GM12878 (cell line): ENCODE measurements at regions not wholly inside any gene's neighbourhood (a gene's known extent, or its start where the extent isn't known, plus 50 kb on each side); places are given as distances from the start of the nearest gene placed in this dataset.

Experiments used
- ATAC-seq: fragments of 200-7000 bp; cut with Tn5 transposase; 3 replicates; pipeline ENCODE4 v1.9.1; 2020; ENCODE audit warnings: mild to moderate bottlenecking, moderate library complexity
- BruUV-seq: library from RNA; stranded (reverse); fragments of 400-500 nt; replicated peaks from 2 replicates; lab custom pipeline; 2021; lab: Mats Ljungman, UMichigan
- CTCF ChIA-PET: fragments of 300-600 bp; sonication (Branson Sonifier 250); formaldehyde crosslinking; extraction: SDS; loops from one replicate; lab custom pipeline; 2021; ENCODE audit warnings: inconsistent platforms; lab: Yijun Ruan, JAX
- POLR2A ChIA-PET: fragments of 350-600 bp; formaldehyde crosslinking; extraction: SDS; loops from one replicate; lab custom pipeline; 2021; ENCODE audit warnings: inconsistent platforms; lab: Charles Lee
- RAD21 ChIA-PET: fragments of 300-600 bp; sonication (Branson Sonifier 250); formaldehyde crosslinking; loops from one replicate; lab custom pipeline; 2023; ENCODE audit warnings: antibody characterized with exemption; ENCODE audit not compliant: unreplicated experiment; lab: Charles Lee
- SMC1A ChIA-PET: fragments of 300-600 bp; sonication (Branson Sonifier 250); formaldehyde crosslinking; loops from one replicate; lab custom pipeline; 2023; ENCODE audit not compliant: unreplicated experiment, uncharacterized antibody; lab: Charles Lee
- DNase-seq: peaks from one replicate; pipeline ENCODE4 v3.0.0-alpha.2; 2011; ENCODE audit warnings: low read depth, low spot score
- FAIRE-seq: peaks from 3 replicates; lab custom pipeline; 2011; peaks lifted over from hg19 to GRCh38; lab: Jason Lieb, UNC
- H2AFZ ChIP-seq: 2 replicates; pipeline ENCODE4 v1.6.0; 2011; ENCODE audit warnings: low read depth, low read length, control low read depth; ENCODE audit not compliant: control insufficient read depth
- H3K27ac ChIP-seq: 2 replicates; pipeline ENCODE4 v1.5.1; 2011; ENCODE audit warnings: control low read depth; ENCODE audit not compliant: control insufficient read depth, insufficient read depth
- H3K27me3 ChIP-seq, 2 experiments: replicated peaks in 1 of 2; 2 replicates each; pipeline versions ENCODE4 v1.6.0 to v1.6.1; 2011; ENCODE audit warnings: low read length in 1 of 2; ENCODE audit not compliant: control insufficient read depth in 2 of 2, insufficient read depth in 2 of 2
- H3K36me3 ChIP-seq, 2 experiments: 2 replicates each; pipeline ENCODE4 v1.5.1; 2011; ENCODE audit warnings: low read length in 1 of 2; ENCODE audit not compliant: control insufficient read depth in 2 of 2, insufficient read depth in 2 of 2
- H3K4me1 ChIP-seq: 2 replicates; pipeline ENCODE4 v1.6.1; 2011; ENCODE audit warnings: mild to moderate bottlenecking, low read length, moderate library complexity, mixed read lengths; ENCODE audit not compliant: control insufficient read depth, insufficient read depth
- H3K4me2 ChIP-seq: 2 replicates; pipeline ENCODE4 v1.6.0; 2011; ENCODE audit warnings: control low read depth; ENCODE audit not compliant: control insufficient read depth, insufficient read depth
- H3K4me3 ChIP-seq: fragments of 200-600 bp; sonication (generic); 2 replicates; pipeline ENCODE4 v1.5.1; 2016
- H3K79me2 ChIP-seq: 2 replicates; pipeline ENCODE4 v1.6.0; 2011; ENCODE audit warnings: low read length; ENCODE audit not compliant: control insufficient read depth, insufficient read depth
- H3K9ac ChIP-seq: 2 replicates; pipeline ENCODE4 v1.8.0; 2011; ENCODE audit warnings: low read length, control low read depth, mixed read lengths; ENCODE audit not compliant: control insufficient read depth, insufficient read depth
- H3K9me3 ChIP-seq: replicated peaks from 3 replicates; pipeline ENCODE4 v1.5.1; 2011; ENCODE audit warnings: mild to moderate bottlenecking, low read length; ENCODE audit not compliant: control insufficient read depth, insufficient read depth
- H4K20me1 ChIP-seq: 2 replicates; pipeline ENCODE4 v1.6.0; 2011; ENCODE audit not compliant: control insufficient read depth, insufficient read depth
- ATF7 ChIP-seq: fragments of 450-650 bp; IDR thresholded peaks from 2 replicates; pipeline ENCODE4 v1.6.1; 2016; ENCODE audit warnings: low read depth, mild to moderate bottlenecking
- BRCA1 ChIP-seq: IDR thresholded peaks from 2 replicates; pipeline ENCODE4 v1.6.1; 2011; ENCODE audit warnings: low read depth, low read length, improper control_type of control experiment
- LARP7 ChIP-seq: fragments of 450-650 bp; IDR thresholded peaks from 2 replicates; pipeline ENCODE4 v1.6.1; 2017; ENCODE audit warnings: mild to moderate bottlenecking
- NFIC ChIP-seq: IDR thresholded peaks from 2 replicates; pipeline ENCODE4 v1.6.1; 2012; ENCODE audit warnings: low read depth, mild to moderate bottlenecking, inconsistent platforms, low read length, moderate library complexity
- POLR2AphosphoS5 ChIP-seq: IDR thresholded peaks from 2 replicates; pipeline ENCODE4 v1.6.1; 2011; ENCODE audit warnings: mild to moderate bottlenecking, low read length, inconsistent platforms
- PRDM15 ChIP-seq: fragments of 450-650 bp; formaldehyde crosslinking; IDR thresholded peaks from 2 replicates; pipeline ENCODE4 v1.4.0; 2020; ENCODE audit warnings: mild to moderate bottlenecking, moderate library complexity
- ZNF217 ChIP-seq: fragments of 450-650 bp; IDR thresholded peaks from 2 replicates; pipeline ENCODE4 v1.6.1; 2017; ENCODE audit warnings: antibody characterized with exemption, mild to moderate bottlenecking
- WGBS: methylation state at CpG from one replicate; pipeline ENCODE4 v1.1.6; 2016; ENCODE audit warnings: low lambda C conversion rate; ENCODE audit not compliant: insufficient replicate concordance, insufficient coverage; ENCODE audit errors: missing lambda C conversion rate; 5-methylcytosine and 5-hydroxymethylcytosine counted together
- in situ Hi-C: fragments of 300-500 bp; cut with MboI; formaldehyde crosslinking; loops from 9 replicates; pipeline ENCODE4 v1.14.3; 2018; ENCODE audit warnings: mixed read lengths
- intact Hi-C: fragments of 100-400 bp; cut with micrococcal nuclease; formaldehyde crosslinking; loops from one replicate; pipeline ENCODE4 v1.14.2; 2022; ENCODE audit not compliant: unreplicated experiment
- TF ChIP-seq, protein P1 (sequence below): fragments of 450-650 bp; IDR thresholded peaks from 2 replicates; pipeline ENCODE4 v1.6.1; 2017; ENCODE audit warnings: borderline replicate concordance

GRCh38 chr12:31877884-31878283 lies 81.3 kb upstream of the RESF1 start:
- POLR2A ChIA-PET = interaction anchor here (0.6 kb wide), 1 partner anchor 119 kb away, joined by 3 read pairs; no protein-coding TSS in a partner anchor
- in situ Hi-C loops = no loop called here
- RAD21 ChIA-PET = no interaction called here
- Histone ChIP-seq H4K20me1 (no peaks in the 10 kb centered on the region), H3K9ac (no peak overlapping the region), H3K79me2 (no peaks in the 10 kb centered on the region), H3K9me3 (no peaks in the 10 kb centered on the region; the same call in 1 of the 3 replicates), H3K4me3 (no peak overlapping the region), H3K27me3 (no peaks in the 10 kb centered on the region), H3K27ac (no peak overlapping the region), H2AFZ (no peak overlapping the region), H3K4me2 (no peak overlapping the region), H3K36me3 (no peaks in the 10 kb centered on the region), H3K4me1 (peaks cover 10% of the 10 kb centered on the region)
- no TSS peak for BruUV-seq
- no peak for DNase-seq
- no peak for ATAC-seq
- SMC1A ChIA-PET = interaction anchor here (1.0 to 1.6 kb wide), 7 partner anchors 9 to 225 kb away, joined by 3 to 7 read pairs (median 4); no protein-coding TSS in a partner anchor
- TF ChIP-seq PRDM15 (CRISPR knock-in tag) (no peak), NFIC (no peak), ATF7 (no peak), LARP7 (no peak), ZNF217 (no peak), BRCA1 (no peak), POLR2AphosphoS5 (no peak)
- TF ChIP-seq, protein P1, sequence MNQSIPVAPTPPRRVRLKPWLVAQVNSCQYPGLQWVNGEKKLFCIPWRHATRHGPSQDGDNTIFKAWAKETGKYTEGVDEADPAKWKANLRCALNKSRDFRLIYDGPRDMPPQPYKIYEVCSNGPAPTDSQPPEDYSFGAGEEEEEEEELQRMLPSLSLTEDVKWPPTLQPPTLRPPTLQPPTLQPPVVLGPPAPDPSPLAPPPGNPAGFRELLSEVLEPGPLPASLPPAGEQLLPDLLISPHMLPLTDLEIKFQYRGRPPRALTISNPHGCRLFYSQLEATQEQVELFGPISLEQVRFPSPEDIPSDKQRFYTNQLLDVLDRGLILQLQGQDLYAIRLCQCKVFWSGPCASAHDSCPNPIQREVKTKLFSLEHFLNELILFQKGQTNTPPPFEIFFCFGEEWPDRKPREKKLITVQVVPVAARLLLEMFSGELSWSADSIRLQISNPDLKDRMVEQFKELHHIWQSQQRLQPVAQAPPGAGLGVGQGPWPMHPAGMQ = no peak
- CTCF ChIA-PET = interaction anchor here (1.1 to 1.6 kb wide), 3 partner anchors 10 to 219 kb away, joined by 3 to 6 read pairs (median 3); partner anchors contain the start of gene ETFBKMT
- no peak for FAIRE-seq
- WGBS = 95% methylated on average over 1 of the region's 1 CpG
- intact Hi-C loops = no loop called here
